NCI-H226 (cell line): ENCODE measurements at regions not wholly inside any gene's neighbourhood (a gene's known extent, or its start where the extent isn't known, plus 50 kb on each side); places are given as distances from the start of the nearest gene placed in this dataset.
A peak's percentile ranks its signal among the peaks of the same experiment; 100 is the strongest.

ENCODE experiments used
- DNase-seq: peaks from one replicate; pipeline ENCODE4 v3.0.0-alpha.2; 2015

DNA sequence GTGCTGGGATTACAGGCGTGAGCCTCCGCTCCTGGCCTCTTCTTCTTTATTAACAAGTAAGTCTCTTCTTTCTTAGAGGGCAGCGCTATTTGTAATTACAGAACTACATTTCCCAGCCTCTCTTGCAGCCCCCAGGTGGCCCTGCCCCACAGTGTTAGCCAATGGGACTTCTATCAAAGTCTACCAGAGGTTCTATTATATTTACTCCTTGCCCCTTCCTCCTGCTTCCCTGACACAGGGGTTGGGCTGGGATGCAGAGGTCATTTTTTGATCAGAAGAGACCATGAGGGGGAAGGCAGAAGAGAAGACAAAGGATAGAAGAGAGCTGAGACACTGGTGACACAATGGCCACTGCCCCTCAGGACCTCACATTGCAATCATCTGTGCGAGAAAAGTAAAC is 224.2 kb downstream of the SYK start:
- DNase-seq: no peak

DNA sequence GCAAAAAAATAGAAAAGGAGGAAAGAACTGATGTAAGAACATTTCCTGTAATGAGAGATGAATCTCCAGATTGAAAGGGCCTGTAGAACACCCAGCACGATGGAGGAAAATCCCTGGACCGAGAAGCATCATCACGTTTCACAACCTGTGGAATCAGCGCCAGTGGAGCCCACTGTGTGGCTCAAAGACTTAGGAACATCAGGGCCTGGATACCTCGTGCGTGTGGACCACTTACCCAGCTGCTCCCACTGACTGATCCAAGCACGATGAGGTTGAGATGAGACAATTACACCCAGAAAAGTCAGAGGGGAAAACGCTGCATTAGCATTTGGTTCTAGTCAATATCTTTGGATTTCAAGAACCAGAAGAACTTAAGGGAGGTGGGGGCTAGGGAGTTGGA is 224.6 kb downstream of the SYK start:
- DNase-seq: no peak

DNA sequence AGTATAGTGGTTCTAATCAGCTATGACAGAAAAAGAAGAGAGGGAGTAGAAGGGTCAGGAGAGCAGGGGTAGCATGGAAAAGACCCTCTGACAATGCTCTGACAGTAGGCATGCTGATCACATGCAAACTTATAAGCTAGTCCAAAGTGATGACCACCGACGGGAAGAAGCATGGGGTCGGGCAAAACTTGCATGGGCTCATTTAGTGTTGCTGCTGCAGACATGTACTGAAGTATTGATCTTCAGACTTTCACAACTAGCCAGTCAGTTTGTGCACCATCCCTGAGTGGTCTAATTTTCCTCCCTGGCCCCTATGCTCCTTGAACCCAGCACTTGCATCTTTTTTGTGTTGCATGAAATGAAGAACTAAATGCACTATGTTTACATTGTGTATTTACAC is 225.4 kb downstream of the SYK start:
- DNase-seq: no peak

DNA sequence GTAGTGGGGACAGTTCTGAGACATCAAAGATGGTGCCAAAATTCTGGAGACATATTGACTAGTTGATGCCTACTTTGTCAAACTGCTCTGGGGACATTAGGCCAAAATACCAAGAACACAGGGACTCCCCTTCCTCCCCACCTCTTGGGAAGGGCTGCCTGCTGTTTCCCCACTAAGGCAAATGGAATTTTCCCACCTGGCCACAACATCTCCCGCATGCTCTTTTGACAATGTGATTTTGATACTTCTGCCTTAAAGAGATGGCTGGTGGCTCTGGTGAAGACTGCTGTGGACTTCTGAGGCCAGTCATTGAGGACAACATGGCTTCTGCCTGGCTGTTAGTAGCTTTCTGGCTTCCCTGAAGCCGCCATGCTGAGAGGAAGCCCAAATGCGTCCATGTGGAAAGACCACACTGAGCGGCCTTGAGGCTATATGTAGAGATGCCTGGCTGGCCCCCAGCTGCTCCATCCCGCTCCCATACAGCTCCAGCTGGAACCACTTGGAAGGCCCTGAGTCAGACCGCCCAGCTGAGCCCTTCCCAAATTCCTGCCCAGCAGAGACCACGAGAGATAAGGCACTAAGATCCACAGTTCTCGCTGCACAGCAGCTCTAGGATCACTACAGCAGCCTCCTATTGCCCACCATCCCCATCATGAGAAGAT is 226.7 kb downstream of the SYK start:
- no peak for DNase-seq

DNA sequence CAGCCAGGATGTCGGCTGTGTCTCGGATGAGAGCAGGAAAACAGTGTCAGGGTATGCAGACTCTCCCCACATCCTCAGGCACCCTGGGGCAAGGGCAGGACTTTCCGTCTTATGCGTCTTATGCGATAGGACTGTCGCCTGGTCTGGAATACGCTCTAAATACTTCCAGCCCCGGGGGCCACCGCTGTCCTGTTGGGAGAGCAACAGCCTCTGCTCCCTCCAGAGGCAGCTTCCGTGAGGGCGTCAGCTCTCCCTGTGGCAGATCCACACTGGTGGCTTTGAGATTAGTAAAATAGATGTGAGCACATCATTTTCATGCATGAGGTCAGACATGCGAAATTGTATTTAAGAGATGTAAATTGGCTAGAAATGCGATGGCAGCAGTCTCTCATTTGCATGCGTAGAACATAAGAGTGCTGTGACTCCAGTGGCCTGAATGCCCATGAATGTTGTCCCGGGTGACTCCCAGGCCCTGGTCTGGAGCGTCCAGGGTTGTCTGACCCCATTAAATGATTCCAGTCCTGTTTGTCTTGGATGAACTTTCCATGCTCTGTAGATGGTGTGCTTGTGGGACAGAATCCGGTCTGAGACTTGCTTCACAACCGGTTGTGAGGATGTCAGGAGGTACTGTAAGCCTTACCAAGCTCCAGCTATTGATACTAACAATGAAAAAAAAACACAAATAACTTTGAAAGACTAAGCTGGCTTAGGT is 228.2 kb downstream of the SYK start:
- DNase-seq: no peak

DNA sequence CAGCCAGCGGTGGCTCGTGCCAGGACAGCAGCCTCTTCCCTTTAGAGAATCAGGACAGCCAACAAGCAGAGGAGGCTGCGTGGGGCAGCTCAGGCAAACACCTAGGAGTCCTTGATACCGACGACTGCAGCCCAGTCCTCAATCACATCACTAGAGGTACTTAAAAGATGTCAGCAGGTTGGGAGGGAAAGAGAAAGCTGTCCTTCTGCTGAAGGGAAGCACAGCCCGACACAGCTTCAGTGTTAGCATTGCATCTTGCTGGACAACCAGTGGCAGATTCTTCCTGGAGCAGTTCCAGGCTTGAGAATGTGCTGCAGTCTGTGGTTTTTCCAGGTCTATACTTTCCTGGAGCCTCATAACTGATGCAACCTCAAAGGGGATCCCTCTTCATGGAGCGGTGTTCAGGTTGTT is 230.5 kb downstream of the SYK start:
- no peak for DNase-seq

DNA sequence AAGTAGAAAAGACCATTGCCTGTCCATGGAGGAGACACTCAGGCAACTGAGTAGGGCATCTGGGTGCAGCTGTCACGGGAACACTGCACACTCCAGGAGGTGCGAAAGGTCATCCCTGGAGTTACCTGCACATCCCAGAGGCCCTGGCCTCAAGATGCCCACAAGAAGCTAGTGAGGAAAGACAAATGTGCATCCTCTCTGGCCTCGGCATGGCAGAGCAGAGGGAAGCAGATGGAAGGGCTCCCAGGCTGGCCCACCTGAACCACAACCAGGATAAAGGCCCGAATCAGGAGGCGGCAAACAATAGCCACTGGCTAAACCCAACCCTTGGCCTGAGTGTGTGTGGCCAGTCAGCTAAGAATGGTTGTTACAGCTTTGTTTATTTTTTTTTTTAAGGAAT is 231.7 kb downstream of the SYK start:
- no peak for DNase-seq

DNA sequence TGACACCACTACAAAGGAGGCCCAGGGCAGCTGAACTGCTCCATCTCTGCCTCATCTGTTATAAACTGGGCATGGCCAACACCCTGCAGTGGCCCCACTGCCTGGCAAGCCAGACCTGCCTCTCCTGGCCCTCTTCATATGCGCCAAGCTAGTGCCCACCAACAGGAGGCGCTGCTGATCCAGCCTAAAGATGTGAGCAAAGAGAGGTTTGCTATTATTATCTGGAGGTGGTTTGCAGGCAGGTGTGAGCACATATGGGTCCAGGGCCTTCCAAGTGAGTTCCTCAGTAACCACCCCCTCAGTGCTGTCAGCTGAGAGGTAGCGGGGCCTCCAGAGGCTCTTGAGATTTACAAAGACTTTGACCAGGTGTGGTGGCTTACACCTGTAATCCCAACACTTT is 232.2 kb downstream of the SYK start:
- DNase-seq: no peak

DNA sequence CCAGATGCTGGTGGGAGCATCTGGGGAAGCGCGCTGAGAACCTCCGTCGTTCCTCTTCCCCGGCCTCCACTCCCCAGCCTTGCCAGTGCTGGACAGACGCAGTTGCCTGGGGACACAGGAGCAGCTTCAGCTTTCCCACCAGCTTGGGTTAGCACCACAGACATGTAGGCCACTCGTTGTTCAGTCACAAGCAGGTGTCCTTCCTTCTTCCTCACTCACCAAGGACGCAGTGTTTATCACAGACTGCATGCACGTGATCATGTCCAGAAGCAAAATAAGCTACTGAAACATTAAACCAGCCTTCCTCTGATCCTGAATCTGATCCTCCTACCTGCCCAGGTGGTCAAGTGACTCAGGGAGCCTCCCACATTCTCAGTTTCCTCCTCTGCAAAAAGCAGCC is 232.9 kb downstream of the SYK start:
- no peak for DNase-seq

DNA sequence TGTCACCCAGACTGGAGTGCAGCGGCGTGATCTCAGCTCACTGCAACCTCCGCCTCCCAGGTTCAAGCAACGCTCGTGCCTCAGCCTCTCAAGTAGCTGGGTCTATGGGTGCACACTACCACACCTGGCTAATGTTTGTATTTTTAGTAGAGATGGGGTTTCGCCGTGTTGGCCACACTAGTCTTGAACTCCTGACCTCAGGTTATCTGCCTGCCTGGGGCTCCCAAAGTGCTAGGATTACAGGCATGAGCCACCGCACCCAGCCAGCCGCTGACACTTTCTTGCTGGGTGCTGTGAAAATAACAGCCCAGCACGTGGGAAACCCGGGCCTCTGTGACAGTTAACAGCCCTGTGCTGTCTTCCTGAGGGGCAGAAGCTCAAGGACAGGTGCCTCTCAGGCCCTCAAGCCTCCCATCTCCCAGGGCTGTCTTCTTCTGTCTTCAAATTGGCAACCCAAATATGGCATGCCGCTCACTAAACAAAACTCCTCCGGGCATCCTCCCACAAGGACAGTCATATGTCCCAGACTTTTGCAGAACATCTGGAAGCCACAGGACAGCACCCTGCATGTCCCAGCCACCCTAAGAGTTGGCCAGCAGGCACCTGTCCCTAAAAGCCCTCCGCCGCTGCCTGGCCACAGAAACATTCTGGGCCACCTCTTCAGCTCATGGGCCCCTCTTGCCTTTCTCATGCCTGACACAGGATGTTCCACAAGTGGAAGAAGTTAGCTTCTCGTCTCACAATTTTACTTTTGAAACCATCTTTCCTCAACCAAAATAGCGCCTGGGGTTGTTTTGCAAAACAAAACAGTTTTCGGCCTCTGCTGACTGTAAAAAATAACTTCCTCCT is 233.6 kb downstream of the SYK start:
- DNase-seq: no peak

DNA sequence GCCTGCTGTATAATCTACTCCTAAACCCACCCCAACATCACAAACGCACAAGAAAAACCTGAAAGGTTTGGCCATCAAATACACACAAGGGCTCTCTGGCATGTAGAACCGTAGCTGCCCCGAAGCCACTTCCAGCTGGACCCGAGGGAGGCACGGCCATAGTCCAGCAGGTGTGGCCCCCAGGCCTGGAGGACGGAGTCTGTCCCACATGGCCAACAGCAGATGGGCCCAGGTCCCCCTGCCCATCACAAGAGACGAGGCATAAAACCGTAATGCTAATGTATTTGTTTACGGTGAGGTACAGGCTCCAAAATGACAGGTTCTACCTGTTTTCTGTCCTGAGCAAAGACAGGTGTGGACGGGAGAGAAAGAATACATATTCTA is 234.2 kb downstream of the SYK start:
- DNase-seq: no peak

DNA sequence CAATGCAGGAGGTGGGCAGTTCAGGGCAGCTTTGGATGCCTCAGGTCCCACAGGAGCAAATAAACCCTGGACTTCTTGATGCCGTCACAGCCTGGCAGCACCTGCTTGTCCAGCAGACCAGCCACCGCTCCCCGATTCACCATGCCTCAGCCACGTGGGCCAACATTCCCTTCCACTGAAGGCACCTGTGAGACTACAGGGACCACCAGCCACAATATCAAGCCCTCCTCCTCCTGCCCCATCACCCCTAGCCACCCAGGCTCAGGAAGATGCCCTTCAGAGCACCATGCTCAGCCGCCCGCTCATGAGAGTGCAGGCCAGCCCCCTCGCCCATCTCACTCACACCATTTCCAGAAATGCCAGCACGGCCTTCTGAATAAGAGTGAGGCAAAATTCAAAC is 234.7 kb downstream of the SYK start:
- DNase-seq: no peak

DNA sequence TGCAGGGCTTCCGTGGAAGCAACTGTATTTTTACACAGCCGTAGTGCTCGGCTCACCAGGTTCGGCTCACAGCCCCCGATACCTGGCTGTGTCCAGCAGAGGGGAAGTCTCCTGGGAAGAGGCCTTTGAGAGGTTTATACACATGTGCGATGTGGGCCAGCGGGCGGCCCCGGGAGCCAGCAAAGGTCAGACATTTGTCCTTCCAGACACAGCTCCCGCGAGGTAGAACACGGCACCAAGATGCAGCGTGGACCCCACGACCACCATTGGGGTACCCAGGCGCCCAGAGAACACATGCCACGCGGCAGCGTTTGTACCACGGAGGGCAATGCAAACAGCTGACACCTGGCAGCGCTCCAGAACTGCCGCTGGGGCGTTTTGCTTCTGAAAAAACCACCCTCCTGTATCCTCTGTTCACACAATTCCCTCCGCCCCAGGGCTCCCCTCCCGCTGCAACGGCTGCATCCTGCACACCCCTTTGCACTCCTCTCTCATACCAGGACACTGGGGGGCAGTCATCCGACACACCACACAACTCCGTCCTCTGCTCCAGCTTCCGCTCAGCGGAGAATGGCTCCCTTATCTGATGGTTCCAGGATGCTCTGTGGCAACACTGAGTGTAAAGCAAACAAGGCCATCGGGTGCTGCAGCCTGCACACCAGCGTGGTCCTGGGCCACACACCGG is 235.3 kb downstream of the SYK start:
- DNase-seq: peak; percentile 62

DNA sequence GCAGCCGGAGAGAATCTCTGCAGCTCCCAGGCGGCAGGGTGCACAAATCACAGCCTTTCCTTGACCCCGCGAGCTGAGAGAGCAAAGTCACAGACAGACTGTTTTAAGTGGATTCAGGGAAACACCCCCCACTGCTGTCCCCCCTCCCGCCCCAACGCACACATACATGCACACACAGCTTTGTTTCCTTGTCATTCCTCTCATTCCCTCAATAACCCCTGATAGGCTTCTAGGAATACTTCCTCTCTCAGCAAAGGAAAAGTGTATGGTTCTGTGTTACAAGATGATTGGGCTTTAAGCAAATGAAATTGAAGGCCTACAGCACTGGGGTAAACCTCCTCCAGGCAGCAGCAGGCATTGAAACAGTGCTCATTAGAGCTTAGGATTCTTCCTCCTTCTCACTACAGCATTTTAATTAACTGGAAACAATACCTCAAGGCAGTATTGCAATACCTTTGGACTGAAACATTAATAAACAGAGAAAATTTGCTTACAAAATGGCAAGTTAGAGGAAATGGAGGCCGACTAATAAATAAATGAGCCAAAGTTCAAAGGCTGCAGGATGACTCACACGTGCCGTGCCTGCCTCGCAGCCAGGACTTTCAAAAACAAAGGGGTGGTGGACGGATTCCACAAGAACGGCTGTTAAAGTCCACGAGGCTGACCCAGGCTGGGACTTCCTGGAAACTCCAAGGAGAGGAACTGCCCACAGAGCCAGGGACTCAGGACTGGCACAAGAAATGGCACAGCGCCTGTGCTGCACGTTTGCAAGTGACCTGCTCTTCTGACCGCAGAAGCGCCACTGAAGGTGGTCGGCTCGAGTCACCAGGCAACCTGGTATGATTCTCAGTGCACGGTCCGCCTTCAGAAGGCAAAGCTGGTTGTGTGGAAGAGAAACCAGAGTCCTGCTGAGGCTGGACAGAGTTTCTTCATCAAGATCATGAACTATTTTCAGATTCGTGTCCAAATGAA is 236.2 kb downstream of the SYK start:
- peak; percentile 23 for DNase-seq

DNA sequence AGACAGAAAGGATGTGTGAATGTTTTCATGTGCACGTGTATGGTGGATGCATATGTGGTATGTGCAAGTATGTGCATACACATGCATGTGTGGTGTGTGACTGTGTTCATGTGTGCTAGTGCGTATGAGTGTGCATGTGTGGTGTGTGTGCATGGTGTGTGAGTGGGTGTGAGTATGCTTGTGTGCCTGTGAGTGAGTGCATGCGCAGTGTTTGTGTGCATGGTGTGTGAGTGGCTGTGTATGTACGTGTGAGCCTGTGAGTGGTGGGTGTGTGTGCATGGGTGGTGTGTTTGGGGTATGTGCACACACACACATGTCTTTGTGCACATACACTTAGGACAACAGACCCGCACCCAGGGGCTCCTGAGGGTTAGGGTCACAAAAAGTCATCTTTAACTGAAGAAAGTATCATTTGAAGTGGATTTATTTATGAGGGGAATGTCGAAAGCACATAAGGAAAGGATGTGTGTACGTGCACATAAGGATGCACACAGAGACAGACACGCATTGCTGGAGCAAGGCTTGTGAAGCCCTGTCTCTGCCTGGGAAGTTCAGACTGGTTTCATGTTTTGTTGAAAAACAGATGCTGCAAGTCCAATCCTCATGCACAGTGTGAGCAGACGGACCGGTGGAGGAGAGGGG is 237.0 kb downstream of the SYK start:
- DNase-seq: no peak

DNA sequence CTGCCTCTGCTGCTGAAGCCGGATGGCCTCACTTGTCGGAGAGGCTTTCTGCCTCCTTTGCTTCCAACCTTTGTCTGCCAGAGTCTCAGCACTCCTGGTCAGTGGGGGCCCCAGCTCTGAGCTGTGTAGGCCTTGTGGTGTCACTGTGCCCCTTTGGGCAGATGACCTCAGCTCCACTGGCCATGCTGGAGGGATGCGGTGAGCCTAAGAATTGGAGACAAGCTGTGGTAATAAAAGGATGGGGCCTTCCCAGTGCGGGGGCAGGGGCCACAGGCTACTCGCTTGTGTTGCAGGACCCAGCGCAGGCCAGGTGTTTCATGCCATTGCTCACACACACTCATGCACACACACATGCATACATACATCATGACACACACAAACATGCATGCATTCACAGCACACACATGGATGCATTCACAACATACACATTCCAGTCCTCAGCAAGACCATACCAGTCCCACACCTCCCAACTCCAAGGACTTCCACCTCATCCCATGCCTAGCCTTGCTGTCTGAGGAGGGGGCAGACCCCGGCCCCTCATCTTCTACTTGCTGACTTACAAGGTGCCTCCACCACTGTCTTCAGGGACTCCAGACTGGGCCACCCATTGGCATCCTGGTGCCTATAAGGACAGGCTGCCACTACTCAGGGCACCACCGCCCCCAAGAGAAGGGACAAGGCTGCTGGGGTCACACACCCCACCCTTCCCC is 237.7 kb downstream of the SYK start:
- DNase-seq: no peak

DNA sequence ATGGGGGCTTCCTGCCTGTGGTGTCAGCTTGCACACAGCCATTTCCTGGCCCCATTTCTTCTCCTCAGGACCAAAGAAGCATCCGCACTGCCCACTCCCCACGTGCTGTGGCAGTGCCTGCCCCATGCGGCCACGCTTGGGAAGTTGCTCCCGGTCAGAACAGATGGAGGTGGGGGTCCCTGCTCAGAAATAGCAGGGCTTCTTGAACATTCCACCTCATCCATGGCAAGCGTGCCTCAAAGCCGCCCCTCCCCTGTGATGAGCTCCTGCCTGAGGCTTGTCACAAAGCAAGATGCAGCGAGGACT is 238.2 kb downstream of the SYK start:
- no peak for DNase-seq

DNA sequence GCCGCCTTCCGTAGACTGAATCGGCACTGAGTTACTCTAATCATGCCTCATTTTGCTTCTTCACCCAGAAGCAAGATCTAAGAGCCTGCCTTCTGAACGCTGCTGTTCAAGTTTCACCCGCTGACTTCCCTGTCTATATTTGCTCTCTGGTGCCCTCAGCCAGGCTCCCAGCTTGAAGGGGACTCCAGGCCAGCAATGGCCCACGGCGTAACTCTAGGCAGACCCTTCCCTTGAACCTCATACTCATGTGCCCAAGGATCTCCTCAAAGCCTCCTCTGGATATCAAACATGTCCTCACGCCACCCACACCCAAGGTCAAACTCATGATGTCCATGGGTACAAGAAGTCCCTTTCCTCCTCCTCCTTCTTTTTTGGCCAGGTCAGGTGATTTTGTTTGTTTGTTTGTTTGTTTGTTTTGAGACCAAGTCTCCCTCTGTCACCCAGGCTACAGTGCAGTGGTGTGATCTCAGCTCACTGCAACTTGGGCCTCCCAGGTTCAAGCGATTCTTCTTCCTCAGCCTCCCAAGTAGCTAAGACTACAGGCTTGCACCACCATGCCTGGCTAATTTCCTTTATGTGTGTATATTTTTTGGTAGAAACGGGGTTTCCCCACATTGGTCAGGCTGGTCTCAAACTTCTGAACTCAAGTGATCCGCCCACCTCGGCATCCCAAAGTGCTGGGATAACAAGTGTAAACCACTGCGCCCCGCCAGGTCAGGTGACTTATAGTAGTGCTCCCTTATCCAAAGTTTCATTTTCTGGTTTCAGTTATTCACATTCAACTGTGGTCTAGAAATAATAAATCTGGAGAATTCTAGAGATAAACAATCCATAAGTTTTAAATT is 239.0 kb downstream of the SYK start:
- DNase-seq: no peak

DNA sequence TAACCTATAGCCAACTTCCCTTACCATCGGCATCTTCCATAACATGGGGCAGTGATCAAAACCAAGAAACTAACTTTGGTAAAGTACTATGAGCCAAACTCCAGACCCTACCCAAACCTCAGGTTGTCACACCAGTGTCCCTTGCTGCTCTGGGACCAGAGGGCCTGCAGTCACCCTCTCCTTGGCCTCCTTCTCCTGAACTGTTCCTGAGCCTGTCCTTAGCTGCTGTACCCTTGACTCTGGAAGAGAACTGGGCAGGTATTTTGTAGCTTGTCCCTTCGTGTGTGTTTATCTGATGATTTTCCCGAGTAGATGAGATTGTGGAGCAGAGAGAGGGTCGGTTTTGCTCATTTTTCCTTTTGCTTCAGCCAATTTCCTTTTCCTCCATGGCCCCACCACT is 240.4 kb downstream of the SYK start:
- no peak for DNase-seq

DNA sequence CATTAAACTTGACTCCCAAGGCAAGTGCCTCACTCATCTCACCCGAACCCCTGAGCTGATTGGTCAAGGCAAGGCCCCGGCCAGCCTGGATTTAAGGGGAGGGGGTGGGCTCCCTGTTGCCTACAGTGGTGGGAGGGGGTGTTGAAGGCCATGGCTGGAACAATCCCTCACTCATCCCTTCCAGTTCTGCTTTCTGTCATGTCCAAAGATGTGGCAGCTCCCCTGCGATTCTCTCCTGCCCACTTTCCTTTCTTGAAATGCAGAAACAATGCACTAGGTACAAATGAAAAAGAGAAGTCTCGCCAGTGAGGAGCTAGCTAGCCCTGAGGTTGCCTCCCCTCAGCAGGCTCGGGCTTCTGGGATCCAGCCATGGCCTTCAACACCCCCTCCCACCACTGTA is 240.9 kb downstream of the SYK start:
- DNase-seq: no peak
